Trophoblast cell (in vitro differentiated cells and primary cell): ENCODE measurements at regions not wholly inside any gene's neighbourhood (a gene's known extent, or its start where the extent isn't known, plus 50 kb on each side); places are given as distances from the start of the nearest gene placed in this dataset.
"Not testable (repeated sequence)": the region's sequence is repeated elsewhere in the genome, so short reads cannot be mapped to it uniquely, and the experiment has no call there.

Experiments
- DNase-seq, 2 donors: peaks; one replicate each; pipeline ENCODE4 v3.0.0-alpha.2; 2016
- H2AFZ ChIP-seq: 2 replicates; pipeline ENCODE4 v1.6.1; 2013; ENCODE audit warnings: low read length, moderate library complexity, mild to moderate bottlenecking; ENCODE audit not compliant: insufficient read depth, poor library complexity
- H2AK5ac ChIP-seq: 2 replicates; pipeline ENCODE4 v1.6.1; 2013; ENCODE audit warnings: mild to moderate bottlenecking, low read length
- H2BK120ac ChIP-seq: 2 replicates; pipeline ENCODE4 v1.6.1; 2013; ENCODE audit warnings: low read length, mild to moderate bottlenecking, moderate library complexity; ENCODE audit not compliant: insufficient read depth, poor library complexity
- H2BK12ac ChIP-seq: 2 replicates; pipeline ENCODE4 v1.6.1; 2013; ENCODE audit warnings: mild to moderate bottlenecking, low read length, moderate library complexity
- H2BK5ac ChIP-seq: 2 replicates; pipeline ENCODE4 v1.6.1; 2013; ENCODE audit warnings: low read length, low read depth, moderate library complexity, mild to moderate bottlenecking; ENCODE audit not compliant: poor library complexity
- H3K14ac ChIP-seq: 2 replicates; pipeline ENCODE4 v1.6.1; 2013; ENCODE audit warnings: mild to moderate bottlenecking, low read length
- H3K18ac ChIP-seq: 2 replicates; pipeline ENCODE4 v1.6.1; 2013; ENCODE audit warnings: mild to moderate bottlenecking, low read length
- H3K23ac ChIP-seq: 2 replicates; pipeline ENCODE4 v1.6.1; 2013; ENCODE audit warnings: low read length
- H3K27ac ChIP-seq: 2 replicates; pipeline ENCODE4 v1.5.1; 2013; ENCODE audit warnings: low read depth, mild to moderate bottlenecking, inconsistent platforms, low read length, moderate library complexity
- H3K27me3 ChIP-seq: 2 replicates; pipeline ENCODE4 v1.6.1; 2013; ENCODE audit warnings: inconsistent platforms, mild to moderate bottlenecking, low read length, moderate library complexity; ENCODE audit not compliant: insufficient read depth
- H3K36me3 ChIP-seq, 2 experiments: 1 replicate in 1 of 2; 2 replicates in 1 of 2; pipeline ENCODE4 v1.6.1; 2013; ENCODE audit warnings: low read length in 2 of 2, mild to moderate bottlenecking in 2 of 2, moderate library complexity in 1 of 2; ENCODE audit not compliant: insufficient read depth in 2 of 2, control insufficient read depth in 1 of 2
- H3K4ac ChIP-seq: 2 replicates; pipeline ENCODE4 v1.6.1; 2013; ENCODE audit warnings: low read depth, mild to moderate bottlenecking, low read length, moderate library complexity
- H3K4me1 ChIP-seq, 2 experiments: 1 replicate in 1 of 2; 2 replicates in 1 of 2; pipeline ENCODE4 v1.6.1; 2013; ENCODE audit warnings: low read length in 2 of 2, mild to moderate bottlenecking in 2 of 2, moderate library complexity in 1 of 2; ENCODE audit not compliant: insufficient read depth in 2 of 2, control insufficient read depth in 1 of 2
- H3K4me2 ChIP-seq: 2 replicates; pipeline ENCODE4 v1.6.1; 2013; ENCODE audit warnings: inconsistent platforms, mild to moderate bottlenecking, low read length, moderate library complexity
- H3K4me3 ChIP-seq: 2 replicates; pipeline ENCODE4 v1.5.1; 2013; ENCODE audit warnings: mild to moderate bottlenecking, low read depth, low read length, inconsistent platforms
- H3K79me1 ChIP-seq: one replicate; pipeline ENCODE4 v1.6.1; 2013; ENCODE audit warnings: low read length
- H3K79me2 ChIP-seq: 2 replicates; pipeline ENCODE4 v1.6.1; 2013; ENCODE audit warnings: low read length, mild to moderate bottlenecking; ENCODE audit not compliant: control insufficient read depth, insufficient read depth, poor library complexity
- H3K9ac ChIP-seq: 2 replicates; pipeline ENCODE4 v1.6.1; 2013; ENCODE audit warnings: mild to moderate bottlenecking, low read length
- H3K9me3 ChIP-seq: 2 replicates; pipeline ENCODE4 v1.6.1; 2013; ENCODE audit warnings: low read depth, mild to moderate bottlenecking, control low read depth, inconsistent platforms, low read length; ENCODE audit not compliant: insufficient read depth
- H4K12ac ChIP-seq: 2 replicates; pipeline ENCODE4 v1.6.1; 2013; ENCODE audit warnings: low read depth, mild to moderate bottlenecking, low read length, moderate library complexity
- H4K8ac ChIP-seq: 2 replicates; pipeline ENCODE4 v1.6.1; 2013; ENCODE audit warnings: low read depth, mild to moderate bottlenecking, low read length, moderate library complexity
- H4K91ac ChIP-seq: one replicate; pipeline ENCODE4 v1.6.1; 2013; ENCODE audit warnings: low read depth, mild to moderate bottlenecking, low read length, moderate library complexity
- WGBS: extraction: QIAGEN DNeasy Blood & Tissue Kit; methylation state at CpG from one replicate; pipeline ENCODE4 v1.1.7; 2013; ENCODE audit warnings: missing lambda C conversion rate; ENCODE audit not compliant: insufficient read length, insufficient coverage; ENCODE audit errors: extremely low coverage; 5-methylcytosine and 5-hydroxymethylcytosine counted together

- Histone ChIP-seq H3K79me2 (no peaks in the 10 kb centered on the region), H2AK5ac (no peak overlapping the region), H3K23ac (no peak overlapping the region), H2BK120ac (no peak overlapping the region), H3K9ac (no peak overlapping the region), H3K4ac (no peak overlapping the region), H3K14ac (no peak overlapping the region), H3K27me3 (no peaks in the 10 kb centered on the region), H3K4me2 (no peak overlapping the region), H3K79me1 (peaks cover 2% of the 10 kb centered on the region), H3K36me3 (no peaks in the 10 kb centered on the region), H3K4me3 (no peak overlapping the region), H3K4me1 (peaks cover 2 to 9% of the 10 kb centered on the region in 2 experiments), H4K8ac (no peak overlapping the region), H4K91ac (no peak overlapping the region), H2BK5ac (no peak overlapping the region), H2BK12ac (no peak overlapping the region), H4K12ac (no peak overlapping the region), H3K9me3 (no peaks in the 10 kb centered on the region), H3K27ac (peak overlapping the region; percentile 39), H3K18ac (no peak overlapping the region), H2AFZ (no peak overlapping the region)
- WGBS: no CpG with 5 or more reads among the region's 3 CpGs
- DNase-seq: peak in 1 of 2 donors; percentile 39
Measured at GRCh38 chr6:137977814-137978213, 110.8 kb downstream of the TNFAIP3 start.

GRCh38 chr6:137978252-137978896, 111.3 kb downstream of the TNFAIP3 start:
- H2BK120ac ChIP-seq: no peak overlapping the region
- peaks cover 2% of the 10 kb centered on the region for H3K79me1 ChIP-seq
- no peak overlapping the region for H2BK12ac ChIP-seq
- no peak overlapping the region for H3K4me2 ChIP-seq
- H2AFZ ChIP-seq: no peak overlapping the region
- H3K18ac ChIP-seq: no peak overlapping the region
- no peak overlapping the region for H3K23ac ChIP-seq
- no peak overlapping the region for H2BK5ac ChIP-seq
- H3K9me3 ChIP-seq: peaks cover 2% of the 10 kb centered on the region
- H3K9ac ChIP-seq: no peak overlapping the region
- H3K79me2 ChIP-seq: no peaks in the 10 kb centered on the region
- H4K12ac ChIP-seq: no peak overlapping the region
- H3K4me3 ChIP-seq: no peak overlapping the region
- no peak overlapping the region for H3K27ac ChIP-seq
- peaks cover 4 to 9% of the 10 kb centered on the region in 2 experiments for H3K4me1 ChIP-seq
- no peak overlapping the region for H4K8ac ChIP-seq
- peak; percentile 82 to 87 for DNase-seq
- H3K4ac ChIP-seq: no peak overlapping the region
- H3K36me3 ChIP-seq: no peaks in the 10 kb centered on the region
- H3K27me3 ChIP-seq: no peaks in the 10 kb centered on the region
- H3K14ac ChIP-seq: no peak overlapping the region
- H4K91ac ChIP-seq: no peak overlapping the region
- no CpG with 5 or more reads among the region's 8 CpGs for WGBS
- no peak overlapping the region for H2AK5ac ChIP-seq

- H3K27ac ChIP-seq, H2BK12ac ChIP-seq, H3K4me1 ChIP-seq, H3K36me3 ChIP-seq, H2AK5ac ChIP-seq, H3K18ac ChIP-seq, H4K91ac ChIP-seq, H3K79me1 ChIP-seq, DNase-seq, H3K4me2 ChIP-seq, H4K8ac ChIP-seq, H3K79me2 ChIP-seq, H3K14ac ChIP-seq, H3K27me3 ChIP-seq, H2BK120ac ChIP-seq, H3K4me3 ChIP-seq, H2AFZ ChIP-seq, H3K4ac ChIP-seq, H2BK5ac ChIP-seq, H3K9me3 ChIP-seq, H4K12ac ChIP-seq: not testable (repeated sequence)
- H3K23ac ChIP-seq: peak overlapping the region; percentile 50
- peak overlapping the region; percentile 31 for H3K9ac ChIP-seq
- WGBS: no CpG with 5 or more reads among the region's 6 CpGs
Measured at GRCh38 chr6:137979263-137979662, 112.2 kb downstream of the TNFAIP3 start.

GRCh38 chr6:137980777-137981176, 113.7 kb downstream of the TNFAIP3 start:
- no peaks in the 10 kb centered on the region for H3K36me3 ChIP-seq
- H3K27me3 ChIP-seq: no peaks in the 10 kb centered on the region
- H2AK5ac ChIP-seq: no peak overlapping the region
- no peaks in the 10 kb centered on the region for H3K79me2 ChIP-seq
- H3K27ac ChIP-seq: no peak overlapping the region
- H2BK120ac ChIP-seq: no peak overlapping the region
- no peak overlapping the region for H3K14ac ChIP-seq
- no peak overlapping the region for H2BK5ac ChIP-seq
- H3K4me1 ChIP-seq: peaks cover 5 to 9% of the 10 kb centered on the region in 2 experiments
- no peak overlapping the region for H4K12ac ChIP-seq
- H4K91ac ChIP-seq: no peak overlapping the region
- peak overlapping the region; percentile 25 for H2BK12ac ChIP-seq
- H3K9me3 ChIP-seq: peaks cover 2% of the 10 kb centered on the region
- DNase-seq: peak in 1 of 2 donors; percentile 22
- no peak overlapping the region for H3K4me3 ChIP-seq
- no CpG with 5 or more reads among the region's 1 CpG for WGBS
- H4K8ac ChIP-seq: no peak overlapping the region
- no peak overlapping the region for H3K23ac ChIP-seq
- H3K4ac ChIP-seq: no peak overlapping the region
- no peak overlapping the region for H3K18ac ChIP-seq
- H3K79me1 ChIP-seq: peaks cover 2% of the 10 kb centered on the region
- H3K4me2 ChIP-seq: no peak overlapping the region
- H2AFZ ChIP-seq: no peak overlapping the region
- no peak overlapping the region for H3K9ac ChIP-seq
